ENCODE measurements at regions not wholly inside any gene's neighbourhood (a gene's known extent, or its start where the extent isn't known, plus 50 kb on each side); places are given as distances from the start of the nearest gene placed in this dataset.

- Histone ChIP-seq H4K20me1 (ENCODE audit: insufficient read depth) (no peaks in the 10 kb centered on the region), H3K79me2 (replicated peaks; ENCODE audit: insufficient read depth, low read length) (no peaks in the 10 kb centered on the region), H3K9ac (ENCODE audit: low read length) (no peak overlapping the region), H3K27me3 (ENCODE audit: insufficient read depth, low read depth, low read length) (no peaks in the 10 kb centered on the region), H3K4me2 (ENCODE audit: low read length) (no peak overlapping the region), H3K36me3 (ENCODE audit: insufficient read depth, low read length) (no peaks in the 10 kb centered on the region), H3K9me2 (ENCODE audit: insufficient read depth, low read length) (no peaks in the 10 kb centered on the region), H2AFZ (ENCODE audit: low read depth, low read length) (no peak overlapping the region), H3K9me3 (ENCODE audit: low read length) (no peaks in the 10 kb centered on the region), H3F3A (ENCODE audit: insufficient read depth, low read length, poor library complexity, severe bottlenecking) (no peaks in the 10 kb centered on the region), H3K27ac (ENCODE audit: low read length) (no peak overlapping the region), H3K4me3 (ENCODE audit: low read length) (no peak overlapping the region)
- no peak for TF ChIP-seq POLR2AphosphoS5 (IDR thresholded peaks at IDR 0.05)
- TF ChIP-seq SMC3 (conservative IDR thresholded peaks at IDR 0.05; ENCODE audit: poor library complexity): no peak
- TF ChIP-seq EZH2 (IDR thresholded peaks at IDR 0.05; ENCODE audit: borderline replicate concordance, insufficient read depth, low read length, poor library complexity, severe bottlenecking): no peak
- no peak for TF ChIP-seq TAF1 (IDR thresholded peaks at IDR 0.05; ENCODE audit: low read depth)
- no peak for TF ChIP-seq REST (IDR thresholded peaks at IDR 0.05; ENCODE audit: borderline replicate concordance)
- TF ChIP-seq CTCF (IDR thresholded peaks at IDR 0.05; ENCODE audit: poor library complexity, severe bottlenecking): no peak
- no peak for TF ChIP-seq MXI1 (conservative IDR thresholded peaks at IDR 0.05; ENCODE audit: poor library complexity, severe bottlenecking)
- TF ChIP-seq RAD21 (conservative IDR thresholded peaks at IDR 0.05): no peak
- TF ChIP-seq EP300 (conservative IDR thresholded peaks at IDR 0.05; ENCODE audit: poor library complexity, severe bottlenecking): no peak
These were observed 102.7 kb downstream of the TENT5C start for GRCh38 chr1:117708323-117709248.

GRCh38 chr1:117709249-117709691, 103.4 kb downstream of the TENT5C start:
- Histone ChIP-seq H3K4me2 (ENCODE audit: low read length) (no peak overlapping the region), H3K9ac (ENCODE audit: low read length) (no peak overlapping the region), H4K20me1 (ENCODE audit: insufficient read depth) (no peaks in the 10 kb centered on the region), H3K27me3 (ENCODE audit: insufficient read depth, low read depth, low read length) (no peaks in the 10 kb centered on the region), H3K9me3 (ENCODE audit: low read length) (no peaks in the 10 kb centered on the region), H3K4me3 (ENCODE audit: low read length) (no peak overlapping the region), H3K36me3 (ENCODE audit: insufficient read depth, low read length) (no peaks in the 10 kb centered on the region), H3K27ac (ENCODE audit: low read length) (no peak overlapping the region), H3K79me2 (replicated peaks; ENCODE audit: insufficient read depth, low read length) (no peaks in the 10 kb centered on the region), H3K9me2 (ENCODE audit: insufficient read depth, low read length) (no peaks in the 10 kb centered on the region), H2AFZ (ENCODE audit: low read depth, low read length) (no peak overlapping the region), H3F3A (ENCODE audit: insufficient read depth, low read length, poor library complexity, severe bottlenecking) (no peaks in the 10 kb centered on the region)
- no peak for TF ChIP-seq EZH2 (IDR thresholded peaks at IDR 0.05; ENCODE audit: borderline replicate concordance, insufficient read depth, low read length, poor library complexity, severe bottlenecking)
- TF ChIP-seq REST (IDR thresholded peaks at IDR 0.05; ENCODE audit: borderline replicate concordance): no peak
- no peak for TF ChIP-seq RAD21 (conservative IDR thresholded peaks at IDR 0.05)
- no peak for TF ChIP-seq CTCF (IDR thresholded peaks at IDR 0.05; ENCODE audit: poor library complexity, severe bottlenecking)
- no peak for TF ChIP-seq MXI1 (conservative IDR thresholded peaks at IDR 0.05; ENCODE audit: poor library complexity, severe bottlenecking)
- no peak for TF ChIP-seq EP300 (conservative IDR thresholded peaks at IDR 0.05; ENCODE audit: poor library complexity, severe bottlenecking)
- TF ChIP-seq SMC3 (conservative IDR thresholded peaks at IDR 0.05; ENCODE audit: poor library complexity): no peak
- no peak for TF ChIP-seq POLR2AphosphoS5 (IDR thresholded peaks at IDR 0.05)
- TF ChIP-seq TAF1 (IDR thresholded peaks at IDR 0.05; ENCODE audit: low read depth): no peak
